SK-N-SH treated with all-trans-retinoic acid at 6 μM for 48 hours (cell line): ENCODE measurements at regions not wholly inside any gene's neighbourhood (a gene's known extent, or its start where the extent isn't known, plus 50 kb on each side); places are given as distances from the start of the nearest gene placed in this dataset.

Experiments
- ATAC-seq: fragments of 200-7000 bp; cut with Tn5 transposase; 3 replicates; pipeline ENCODE4 v1.9.1; 2020; ENCODE audit warnings: mild to moderate bottlenecking, moderate library complexity
- ARNTL ChIP-seq: fragments of 450-650 bp; formaldehyde crosslinking; IDR thresholded peaks from 2 replicates; pipeline ENCODE4 v1.5.0; 2020; ENCODE audit warnings: low read depth, mild to moderate bottlenecking, moderate library complexity, borderline replicate concordance
- BACH2 ChIP-seq: fragments of 250-450 bp; sonication (Bioruptor Pico); IDR thresholded peaks from 2 replicates; pipeline ENCODE4 v1.9.0; 2021; ENCODE audit warnings: mild to moderate bottlenecking, borderline replicate concordance
- CSDC2 ChIP-seq: fragments of 250-450 bp; sonication (Bioruptor Pico); IDR thresholded peaks from 2 replicates; pipeline ENCODE4 v1.5.0; 2020; ENCODE audit warnings: mild to moderate bottlenecking, moderate library complexity
- ESRRG ChIP-seq: fragments of 250-450 bp; sonication (Bioruptor Pico); IDR thresholded peaks from 2 replicates; pipeline ENCODE4 v1.6.1; 2021; ENCODE audit warnings: mild to moderate bottlenecking
- GLIS3 ChIP-seq: fragments of 250-450 bp; sonication (Bioruptor Pico); IDR thresholded peaks from 2 replicates; pipeline ENCODE4 v1.5.0; 2020; ENCODE audit warnings: mild to moderate bottlenecking, moderate library complexity
- OSR1 ChIP-seq: fragments of 250-450 bp; sonication (Bioruptor Pico); IDR thresholded peaks from 2 replicates; pipeline ENCODE4 v1.8.0; 2022; ENCODE audit warnings: moderate library complexity, mild to moderate bottlenecking, inconsistent platforms
- PPARA ChIP-seq: fragments of 250-450 bp; sonication (Bioruptor Pico); IDR thresholded peaks from 2 replicates; pipeline ENCODE4 v1.5.0; 2020; ENCODE audit warnings: mild to moderate bottlenecking, borderline replicate concordance
- RARB ChIP-seq: fragments of 250-450 bp; sonication (Bioruptor Pico); IDR thresholded peaks from 2 replicates; pipeline ENCODE4 v1.8.0; 2021; ENCODE audit warnings: mild to moderate bottlenecking, moderate library complexity
- SNAI2 ChIP-seq: fragments of 250-450 bp; sonication (Bioruptor Pico); IDR thresholded peaks from 2 replicates; pipeline ENCODE4 v1.5.0; 2020; ENCODE audit warnings: mild to moderate bottlenecking, moderate library complexity
- TCF4 ChIP-seq: fragments of 250-450 bp; sonication (Bioruptor Pico); IDR thresholded peaks from 2 replicates; pipeline ENCODE4 v1.8.0; 2021; ENCODE audit warnings: mild to moderate bottlenecking, moderate library complexity, borderline replicate concordance
- TOX ChIP-seq: fragments of 250-450 bp; sonication (Bioruptor Pico); IDR thresholded peaks from 2 replicates; pipeline ENCODE4 v1.8.0; 2021; ENCODE audit warnings: mild to moderate bottlenecking, moderate library complexity, borderline replicate concordance
- ZC3H10 ChIP-seq: fragments of 250-450 bp; sonication (Bioruptor Pico); IDR thresholded peaks from 2 replicates; pipeline ENCODE4 v1.5.1; 2021; ENCODE audit warnings: mild to moderate bottlenecking, moderate library complexity
- ZFP3 ChIP-seq: fragments of 250-450 bp; sonication (Bioruptor Pico); IDR thresholded peaks from 2 replicates; pipeline ENCODE4 v1.5.0; 2020; ENCODE audit warnings: mild to moderate bottlenecking, moderate library complexity
- ZFP30 ChIP-seq: fragments of 450-650 bp; formaldehyde crosslinking; IDR thresholded peaks from 2 replicates; pipeline ENCODE4 v1.5.0; 2022; ENCODE audit warnings: mild to moderate bottlenecking, moderate library complexity
- ZNF565 ChIP-seq: fragments of 450-650 bp; formaldehyde crosslinking; conservative IDR thresholded peaks from 2 replicates; pipeline ENCODE4 v1.5.0; 2020; ENCODE audit warnings: low read depth, mild to moderate bottlenecking, moderate library complexity
- ZNF70 ChIP-seq: fragments of 450-650 bp; formaldehyde crosslinking; IDR thresholded peaks from 2 replicates; pipeline ENCODE4 v1.5.0; 2020; ENCODE audit warnings: mild to moderate bottlenecking, moderate library complexity
- ZNF8 ChIP-seq: fragments of 450-650 bp; formaldehyde crosslinking; IDR thresholded peaks from 2 replicates; pipeline ENCODE4 v1.5.0; 2020; ENCODE audit warnings: mild to moderate bottlenecking, moderate library complexity
- TF ChIP-seq, protein P1 (sequence below): fragments of 250-450 bp; sonication (Bioruptor Pico); IDR thresholded peaks from 2 replicates; pipeline ENCODE4 v1.8.0; 2020; ENCODE audit warnings: mild to moderate bottlenecking, moderate library complexity, borderline replicate concordance
- TF ChIP-seq, protein P2 (sequence below): fragments of 250-450 bp; sonication (Bioruptor Pico); IDR thresholded peaks from 2 replicates; pipeline ENCODE4 v1.8.0; 2021; ENCODE audit warnings: low read depth, mild to moderate bottlenecking, moderate library complexity, borderline replicate concordance
- TF ChIP-seq, protein P3 (sequence below): fragments of 250-450 bp; sonication (Bioruptor Pico); IDR thresholded peaks from 2 replicates; pipeline ENCODE4 v1.5.0; 2020; ENCODE audit warnings: mild to moderate bottlenecking, moderate library complexity
- TF ChIP-seq, protein P4 (sequence below): fragments of 250-450 bp; sonication (Bioruptor Pico); IDR thresholded peaks from 2 replicates; pipeline ENCODE4 v1.5.1; 2021; ENCODE audit warnings: mild to moderate bottlenecking, moderate library complexity

DNA sequence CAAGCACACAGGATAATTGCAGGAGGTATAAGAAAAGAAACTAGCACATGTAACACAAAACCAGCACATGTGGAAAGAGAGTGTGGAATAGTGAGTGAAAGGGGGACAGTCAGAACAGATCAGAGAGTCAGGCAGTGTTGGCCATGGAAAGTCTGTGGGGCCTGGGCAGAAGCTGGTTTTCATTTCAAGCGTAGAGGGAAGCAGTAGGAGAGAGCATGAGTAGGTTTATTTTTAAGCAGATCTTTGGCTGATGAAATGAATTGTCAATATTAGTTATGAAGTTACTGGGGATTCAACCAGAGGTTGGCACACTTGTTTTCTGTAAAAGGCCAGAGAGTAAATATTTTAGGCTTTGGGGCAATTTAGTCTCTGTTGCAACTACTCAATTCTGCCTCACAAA lies 283.1 kb downstream of the SMARCA2 start:
- TF ChIP-seq ARNTL (CRISPR knock-in tag): no peak
- no peak for TF ChIP-seq TCF4 (CRISPR knock-in tag)
- TF ChIP-seq ESRRG (CRISPR knock-in tag): no peak
- TF ChIP-seq ZNF8 (CRISPR knock-in tag): no peak
- TF ChIP-seq TOX (CRISPR knock-in tag): no peak
- no peak for TF ChIP-seq RARB (CRISPR knock-in tag)
- TF ChIP-seq, protein P1, sequence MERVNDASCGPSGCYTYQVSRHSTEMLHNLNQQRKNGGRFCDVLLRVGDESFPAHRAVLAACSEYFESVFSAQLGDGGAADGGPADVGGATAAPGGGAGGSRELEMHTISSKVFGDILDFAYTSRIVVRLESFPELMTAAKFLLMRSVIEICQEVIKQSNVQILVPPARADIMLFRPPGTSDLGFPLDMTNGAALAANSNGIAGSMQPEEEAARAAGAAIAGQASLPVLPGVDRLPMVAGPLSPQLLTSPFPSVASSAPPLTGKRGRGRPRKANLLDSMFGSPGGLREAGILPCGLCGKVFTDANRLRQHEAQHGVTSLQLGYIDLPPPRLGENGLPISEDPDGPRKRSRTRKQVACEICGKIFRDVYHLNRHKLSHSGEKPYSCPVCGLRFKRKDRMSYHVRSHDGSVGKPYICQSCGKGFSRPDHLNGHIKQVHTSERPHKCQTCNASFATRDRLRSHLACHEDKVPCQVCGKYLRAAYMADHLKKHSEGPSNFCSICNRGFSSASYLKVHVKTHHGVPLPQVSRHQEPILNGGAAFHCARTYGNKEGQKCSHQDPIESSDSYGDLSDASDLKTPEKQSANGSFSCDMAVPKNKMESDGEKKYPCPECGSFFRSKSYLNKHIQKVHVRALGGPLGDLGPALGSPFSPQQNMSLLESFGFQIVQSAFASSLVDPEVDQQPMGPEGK (CRISPR knock-in tag): no peak
- no peak for TF ChIP-seq ZFP3 (CRISPR knock-in tag)
- no peak for TF ChIP-seq ZFP30 (CRISPR knock-in tag)
- TF ChIP-seq, protein P2, sequence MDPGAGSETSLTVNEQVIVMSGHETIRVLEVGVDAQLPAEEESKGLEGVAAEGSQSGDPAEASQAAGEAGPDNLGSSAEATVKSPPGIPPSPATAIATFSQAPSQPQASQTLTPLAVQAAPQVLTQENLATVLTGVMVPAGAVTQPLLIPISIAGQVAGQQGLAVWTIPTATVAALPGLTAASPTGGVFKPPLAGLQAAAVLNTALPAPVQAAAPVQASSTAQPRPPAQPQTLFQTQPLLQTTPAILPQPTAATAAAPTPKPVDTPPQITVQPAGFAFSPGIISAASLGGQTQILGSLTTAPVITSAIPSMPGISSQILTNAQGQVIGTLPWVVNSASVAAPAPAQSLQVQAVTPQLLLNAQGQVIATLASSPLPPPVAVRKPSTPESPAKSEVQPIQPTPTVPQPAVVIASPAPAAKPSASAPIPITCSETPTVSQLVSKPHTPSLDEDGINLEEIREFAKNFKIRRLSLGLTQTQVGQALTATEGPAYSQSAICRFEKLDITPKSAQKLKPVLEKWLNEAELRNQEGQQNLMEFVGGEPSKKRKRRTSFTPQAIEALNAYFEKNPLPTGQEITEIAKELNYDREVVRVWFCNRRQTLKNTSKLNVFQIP: no peak
- TF ChIP-seq GLIS3 (CRISPR knock-in tag): no peak
- TF ChIP-seq OSR1 (CRISPR knock-in tag): no peak
- TF ChIP-seq ZC3H10: no peak
- no peak for TF ChIP-seq CSDC2 (CRISPR knock-in tag)
- TF ChIP-seq, protein P3, sequence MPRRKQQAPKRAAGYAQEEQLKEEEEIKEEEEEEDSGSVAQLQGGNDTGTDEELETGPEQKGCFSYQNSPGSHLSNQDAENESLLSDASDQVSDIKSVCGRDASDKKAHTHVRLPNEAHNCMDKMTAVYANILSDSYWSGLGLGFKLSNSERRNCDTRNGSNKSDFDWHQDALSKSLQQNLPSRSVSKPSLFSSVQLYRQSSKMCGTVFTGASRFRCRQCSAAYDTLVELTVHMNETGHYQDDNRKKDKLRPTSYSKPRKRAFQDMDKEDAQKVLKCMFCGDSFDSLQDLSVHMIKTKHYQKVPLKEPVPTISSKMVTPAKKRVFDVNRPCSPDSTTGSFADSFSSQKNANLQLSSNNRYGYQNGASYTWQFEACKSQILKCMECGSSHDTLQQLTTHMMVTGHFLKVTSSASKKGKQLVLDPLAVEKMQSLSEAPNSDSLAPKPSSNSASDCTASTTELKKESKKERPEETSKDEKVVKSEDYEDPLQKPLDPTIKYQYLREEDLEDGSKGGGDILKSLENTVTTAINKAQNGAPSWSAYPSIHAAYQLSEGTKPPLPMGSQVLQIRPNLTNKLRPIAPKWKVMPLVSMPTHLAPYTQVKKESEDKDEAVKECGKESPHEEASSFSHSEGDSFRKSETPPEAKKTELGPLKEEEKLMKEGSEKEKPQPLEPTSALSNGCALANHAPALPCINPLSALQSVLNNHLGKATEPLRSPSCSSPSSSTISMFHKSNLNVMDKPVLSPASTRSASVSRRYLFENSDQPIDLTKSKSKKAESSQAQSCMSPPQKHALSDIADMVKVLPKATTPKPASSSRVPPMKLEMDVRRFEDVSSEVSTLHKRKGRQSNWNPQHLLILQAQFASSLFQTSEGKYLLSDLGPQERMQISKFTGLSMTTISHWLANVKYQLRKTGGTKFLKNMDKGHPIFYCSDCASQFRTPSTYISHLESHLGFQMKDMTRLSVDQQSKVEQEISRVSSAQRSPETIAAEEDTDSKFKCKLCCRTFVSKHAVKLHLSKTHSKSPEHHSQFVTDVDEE (CRISPR knock-in tag): no peak
- TF ChIP-seq BACH2: no peak
- TF ChIP-seq, protein P4, sequence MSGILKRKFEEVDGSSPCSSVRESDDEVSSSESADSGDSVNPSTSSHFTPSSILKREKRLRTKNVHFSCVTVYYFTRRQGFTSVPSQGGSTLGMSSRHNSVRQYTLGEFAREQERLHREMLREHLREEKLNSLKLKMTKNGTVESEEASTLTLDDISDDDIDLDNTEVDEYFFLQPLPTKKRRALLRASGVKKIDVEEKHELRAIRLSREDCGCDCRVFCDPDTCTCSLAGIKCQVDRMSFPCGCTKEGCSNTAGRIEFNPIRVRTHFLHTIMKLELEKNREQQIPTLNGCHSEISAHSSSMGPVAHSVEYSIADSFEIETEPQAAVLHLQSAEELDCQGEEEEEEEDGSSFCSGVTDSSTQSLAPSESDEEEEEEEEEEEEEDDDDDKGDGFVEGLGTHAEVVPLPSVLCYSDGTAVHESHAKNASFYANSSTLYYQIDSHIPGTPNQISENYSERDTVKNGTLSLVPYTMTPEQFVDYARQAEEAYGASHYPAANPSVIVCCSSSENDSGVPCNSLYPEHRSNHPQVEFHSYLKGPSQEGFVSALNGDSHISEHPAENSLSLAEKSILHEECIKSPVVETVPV (CRISPR knock-in tag): no peak
- ATAC-seq: no peak

DNA sequence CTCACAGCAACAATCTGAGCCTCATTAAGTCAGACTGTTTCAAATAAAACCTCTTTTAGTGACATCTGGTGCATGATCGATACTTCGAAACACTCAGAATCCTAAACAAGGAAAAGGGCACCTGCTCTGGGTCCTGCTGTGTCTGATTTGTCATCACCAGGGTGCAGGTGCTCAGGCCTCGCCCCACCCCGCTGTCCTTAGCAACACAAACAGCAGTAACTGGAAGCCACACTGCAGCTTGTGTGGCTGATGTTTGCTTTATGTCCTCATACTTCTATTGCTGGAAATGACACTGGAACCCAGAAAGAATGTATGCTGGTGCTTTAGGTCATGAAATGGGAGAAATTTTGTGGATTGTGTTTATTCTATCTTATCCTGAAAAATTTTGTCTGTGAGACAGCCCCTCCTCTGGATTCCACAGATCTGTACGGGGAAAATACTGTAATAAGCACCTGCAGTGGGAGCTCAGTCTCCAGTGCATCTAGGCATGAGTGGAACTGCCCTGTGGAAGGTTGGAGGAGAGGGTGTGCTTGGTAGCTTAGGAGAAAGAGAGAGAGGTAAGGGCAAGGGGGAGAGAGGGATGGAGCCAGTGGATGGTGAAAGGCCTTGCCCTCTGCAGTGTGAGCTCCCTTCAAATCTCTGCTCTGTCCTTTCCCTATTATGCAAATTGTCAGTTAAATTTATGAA lies 284.2 kb downstream of the SMARCA2 start:
- TF ChIP-seq BACH2 (no peak), ZNF8 (CRISPR knock-in tag) (no peak), ZFP3 (CRISPR knock-in tag) (no peak), OSR1 (CRISPR knock-in tag) (no peak), ZNF70 (CRISPR knock-in tag) (no peak), ZFP30 (CRISPR knock-in tag) (no peak), CSDC2 (CRISPR knock-in tag) (no peak), ESRRG (CRISPR knock-in tag) (no peak), PPARA (CRISPR knock-in tag) (no peak), ZNF565 (no peak), SNAI2 (CRISPR knock-in tag) (no peak), RARB (CRISPR knock-in tag) (no peak)
- TF ChIP-seq, protein P2: no peak
- TF ChIP-seq, protein P3 (CRISPR knock-in tag): no peak
- TF ChIP-seq, protein P4 (CRISPR knock-in tag): no peak
- TF ChIP-seq, protein P1 (CRISPR knock-in tag): no peak
- TF ChIP-seq, all 23 proteins: peak for 0

More for the DNA sequence above, 284.2 kb downstream of the SMARCA2 start:
- no peak for ATAC-seq
